Stimulated activated CD4-positive, alpha-beta T cell treated with anti-CD3 and anti-CD28 coated beads, Interleukin-1b, Interleukin-23, amount 100 ng/mL, for 48 hours (primary cell): ENCODE measurements at regions not wholly inside any gene's neighbourhood (a gene's known extent, or its start where the extent isn't known, plus 50 kb on each side); places are given as distances from the start of the nearest gene placed in this dataset.
"Not testable (repeated sequence)": the region's sequence is repeated elsewhere in the genome, so short reads cannot be mapped to it uniquely, and the experiment has no call there.

ENCODE experiments used
- DNase-seq: peaks from one replicate; pipeline ENCODE4 v3.0.0-alpha.2; 2020

DNA sequence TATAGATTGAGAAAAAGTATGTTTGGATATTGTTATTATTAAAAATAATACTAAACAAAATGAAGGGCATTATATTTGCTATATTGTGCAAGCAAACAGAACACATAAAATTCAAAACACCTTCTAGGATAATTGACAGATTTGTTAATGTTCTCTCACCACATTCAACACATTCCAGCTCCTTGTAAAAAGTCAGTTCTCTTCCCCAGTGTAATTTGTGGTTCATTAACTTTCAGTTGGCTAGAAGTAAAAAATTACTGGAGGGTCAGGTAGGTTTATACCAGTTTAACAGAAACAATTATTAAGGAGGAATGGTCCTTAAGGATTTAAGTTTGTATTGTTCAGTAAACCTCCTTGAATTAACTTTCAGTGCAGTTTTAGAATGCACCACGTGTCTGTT lies 1235.3 kb upstream of the ADGRL2 start:
- no peak for DNase-seq

DNA sequence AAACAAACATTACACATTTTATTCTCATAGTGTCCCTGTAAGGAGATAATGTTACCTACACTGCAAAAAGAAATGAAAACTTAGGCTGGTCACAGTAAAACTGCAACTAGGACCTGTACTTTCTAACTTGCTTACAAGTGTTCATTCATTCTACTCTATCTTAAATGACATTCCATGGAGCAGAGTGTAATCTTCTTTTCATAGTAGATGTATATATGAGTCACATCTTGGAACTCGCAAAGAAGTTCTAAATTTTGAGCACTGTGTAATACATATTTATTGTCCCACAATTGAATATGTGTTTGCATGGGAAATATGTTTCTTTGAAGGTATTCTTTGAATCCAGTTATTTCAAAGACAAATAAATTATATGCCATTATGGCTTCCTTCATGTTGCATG lies 1258.5 kb upstream of the ADGRL2 start:
- no peak for DNase-seq

DNA sequence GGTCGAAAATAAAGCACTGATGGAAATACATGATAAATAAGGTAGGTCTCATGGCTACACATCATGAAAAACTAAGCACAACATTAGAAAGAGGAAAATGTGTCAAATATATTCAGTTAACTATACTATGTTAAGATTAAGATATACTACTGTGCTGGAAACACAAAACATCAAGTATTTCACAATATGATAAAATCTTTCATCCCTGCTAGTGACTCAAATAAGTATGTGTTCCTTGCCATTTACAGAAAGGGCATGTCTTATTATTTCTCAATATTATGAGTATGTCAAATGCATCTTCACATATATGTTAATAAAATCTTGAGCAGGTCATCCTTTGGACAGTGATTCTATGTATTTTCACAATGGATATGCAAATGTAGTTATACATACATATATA lies 1260.1 kb upstream of the ADGRL2 start:
- DNase-seq, result no peak

DNA sequence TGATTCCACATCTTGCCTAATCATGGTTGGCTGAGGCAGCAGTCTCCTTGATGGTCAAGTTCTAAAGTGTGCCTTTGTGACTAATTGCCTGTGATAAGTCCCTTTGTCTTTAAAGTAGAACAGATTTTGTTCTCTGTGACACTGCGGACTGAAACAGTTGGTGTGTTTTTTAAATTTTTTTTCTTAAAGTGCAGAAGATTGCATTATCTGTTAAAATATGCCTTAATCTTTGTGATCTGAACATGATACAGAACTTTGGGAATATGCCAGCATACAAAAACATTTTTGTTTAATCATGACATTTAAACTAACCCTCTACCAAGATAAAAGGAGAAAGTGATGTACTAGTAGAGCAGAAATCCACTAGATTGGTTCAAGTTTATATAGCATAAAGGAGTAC lies 1260.6 kb upstream of the ADGRL2 start:
- DNase-seq, result no peak

DNA sequence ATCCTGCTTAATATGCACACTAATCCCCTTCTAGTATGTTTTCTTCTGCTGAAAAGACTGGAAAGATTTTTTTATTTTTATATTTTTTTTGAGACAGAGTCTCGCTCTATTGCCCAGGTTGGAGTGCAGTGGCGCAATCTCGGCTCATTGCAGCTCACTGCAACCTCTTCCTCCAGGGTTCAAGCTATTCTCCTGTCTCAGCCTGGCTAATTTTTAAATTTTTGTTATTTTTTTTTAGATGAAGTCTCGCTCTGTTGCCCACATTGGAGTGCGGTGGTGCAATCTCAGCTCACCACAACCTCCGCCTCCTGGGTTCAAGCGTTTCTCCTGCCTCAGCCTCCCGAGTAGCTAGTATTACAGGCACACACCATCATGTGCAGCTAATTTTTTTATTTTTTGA lies 1261.4 kb upstream of the ADGRL2 start:
- not testable (repeated sequence) for DNase-seq

DNA sequence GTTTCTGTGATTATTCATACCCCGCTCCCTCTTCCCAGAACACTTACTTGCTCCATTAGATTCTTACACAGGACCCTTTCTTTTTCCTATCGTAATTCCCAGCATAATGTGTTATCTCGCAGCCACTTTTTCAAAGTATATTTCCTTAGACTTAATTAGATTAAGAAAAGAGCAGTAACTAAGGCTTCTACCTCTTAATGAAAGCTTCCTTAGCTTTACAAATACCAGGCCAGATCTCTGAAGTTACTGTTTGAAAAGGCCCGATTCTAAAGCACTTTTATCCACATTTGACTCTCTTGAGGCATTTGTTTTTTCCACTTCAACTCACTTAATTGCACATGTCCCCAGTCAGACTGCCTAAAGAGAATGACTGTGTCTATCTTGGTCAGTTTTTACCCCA lies 1264.3 kb upstream of the ADGRL2 start:
- no peak for DNase-seq

DNA sequence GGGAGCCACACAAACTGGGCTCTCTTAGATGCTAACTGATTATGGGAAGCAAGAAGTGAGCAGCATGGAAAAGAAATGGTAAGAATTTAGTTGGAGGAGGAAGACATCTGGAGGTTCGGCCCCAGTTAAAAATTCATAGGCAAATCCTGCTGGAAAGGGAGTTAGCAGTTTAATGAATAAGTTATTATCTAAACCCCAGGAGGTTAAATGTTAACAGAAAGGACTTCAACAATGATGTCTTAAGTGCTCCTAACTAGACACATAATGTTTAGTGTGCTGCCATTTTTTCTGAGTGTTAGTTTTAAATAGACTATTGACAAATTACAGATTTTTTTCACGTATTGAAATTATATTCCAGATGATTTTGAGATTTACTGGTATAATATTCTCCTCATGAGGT lies 1265.3 kb upstream of the ADGRL2 start:
- no peak for DNase-seq

DNA sequence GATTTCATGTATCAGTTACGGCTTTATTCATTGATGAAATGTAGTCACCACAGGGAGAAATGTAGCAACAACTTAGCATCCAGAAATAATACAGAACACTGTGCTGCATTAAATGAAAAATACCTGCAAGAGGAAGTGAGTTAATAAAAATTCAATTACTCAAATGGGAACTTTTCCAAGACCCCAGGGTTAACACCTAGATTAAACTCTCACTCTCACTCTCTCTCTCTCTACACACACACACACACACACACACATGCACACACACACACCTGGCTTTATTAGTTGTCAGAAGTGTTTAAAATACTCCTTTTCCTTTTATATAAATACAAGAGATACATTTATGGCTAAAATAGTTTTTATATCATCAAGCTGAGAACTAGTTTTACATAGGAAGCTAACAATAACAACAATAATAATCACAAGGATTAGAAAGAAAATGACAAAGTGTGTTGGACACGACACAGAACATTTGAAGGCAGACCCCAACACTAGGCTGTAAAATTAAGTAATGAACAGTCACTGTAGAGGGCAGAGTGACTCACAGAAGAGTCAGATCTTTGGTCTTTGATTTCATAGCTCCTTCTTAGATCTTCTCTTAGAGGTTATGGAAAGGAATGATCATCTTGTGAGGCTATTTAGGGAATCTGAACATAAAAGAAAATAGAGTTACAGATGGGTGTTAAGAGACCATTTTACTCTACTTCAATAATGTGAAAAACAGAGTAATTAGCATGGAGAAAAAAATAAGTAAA lies 1266.0 kb upstream of the ADGRL2 start:
- no peak for DNase-seq

DNA sequence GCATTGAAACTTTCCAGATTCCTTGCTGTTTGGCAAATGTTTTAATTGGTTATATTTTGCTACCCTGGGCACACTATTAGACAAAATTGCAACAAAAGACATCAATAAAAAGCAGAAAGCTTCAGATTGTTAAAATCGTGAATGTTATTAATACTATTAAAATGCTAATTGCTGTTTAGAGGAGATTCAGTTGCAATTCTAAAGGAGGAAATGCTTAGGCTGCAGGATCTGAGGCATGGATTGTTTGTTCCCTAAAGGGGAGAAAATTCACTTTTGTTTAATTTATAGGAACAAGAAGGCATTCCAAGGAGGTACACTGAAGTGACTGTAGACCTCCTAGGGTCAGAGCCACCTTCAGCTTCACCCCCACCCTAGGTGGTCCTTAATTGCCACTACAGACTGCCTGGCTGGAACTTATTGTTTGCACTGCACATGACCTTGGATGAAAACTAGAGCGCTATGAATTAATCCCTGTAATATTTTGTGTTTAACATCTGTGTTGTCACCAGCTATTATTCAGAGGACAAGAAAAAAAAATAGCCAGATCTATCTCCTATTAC lies 1266.9 kb upstream of the ADGRL2 start:
- no peak for DNase-seq

DNA sequence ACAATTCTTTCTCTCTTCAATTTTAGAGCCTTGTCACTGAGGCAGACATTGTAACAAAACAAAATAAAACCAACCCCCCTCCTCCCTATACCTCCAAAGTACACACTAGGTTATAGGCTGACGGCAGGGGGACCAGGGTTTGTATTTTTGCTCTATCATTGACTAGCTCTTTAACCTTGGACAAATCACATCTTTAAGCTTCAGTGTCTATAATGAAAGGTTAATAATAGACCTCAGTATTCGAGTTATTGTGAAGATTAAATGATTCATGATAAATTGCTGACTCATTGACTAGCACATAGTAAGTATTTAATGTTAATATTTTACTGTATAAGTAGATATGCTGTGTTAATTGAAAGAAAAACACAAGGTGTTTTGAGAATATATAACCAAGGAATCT lies 1267.6 kb upstream of the ADGRL2 start:
- no peak for DNase-seq

DNA sequence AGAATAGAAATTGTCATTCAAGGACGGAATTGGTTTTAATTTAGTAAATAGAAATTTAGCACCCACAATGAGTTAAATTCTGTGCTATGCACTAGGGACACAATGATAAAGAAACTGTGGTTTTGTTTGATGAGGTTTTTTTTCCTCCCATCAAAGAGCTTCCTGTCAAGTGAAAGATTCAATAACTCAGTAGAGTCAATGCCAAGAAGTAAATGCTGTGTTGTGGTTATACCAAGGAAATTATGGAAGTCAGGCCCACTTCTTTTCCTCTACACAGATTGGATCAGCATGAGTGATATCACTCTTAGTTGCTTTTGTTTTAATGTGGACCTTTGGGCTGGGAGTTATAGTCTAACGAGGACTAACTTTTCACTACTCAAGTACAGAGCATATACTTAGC lies 1269.6 kb upstream of the ADGRL2 start:
- no peak for DNase-seq

DNA sequence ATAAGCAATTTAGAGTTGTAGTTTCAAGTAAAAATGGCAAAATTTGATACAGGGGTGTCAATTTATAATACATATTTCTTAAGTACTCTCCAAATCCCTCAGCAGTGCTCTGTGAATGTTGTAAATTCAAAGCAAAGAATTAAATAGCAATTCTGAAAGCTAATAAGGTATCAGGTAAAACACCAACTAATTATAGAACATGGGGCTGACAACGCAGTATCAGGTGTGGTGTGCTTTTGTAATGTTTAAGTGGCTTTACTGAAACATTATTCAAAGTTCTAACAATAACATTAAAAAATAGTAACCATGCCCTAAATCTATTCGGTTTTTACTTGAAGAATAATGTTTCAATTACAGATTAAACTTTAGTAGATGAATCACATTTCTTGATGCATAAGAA lies 1271.2 kb upstream of the ADGRL2 start:
- no peak for DNase-seq

DNA sequence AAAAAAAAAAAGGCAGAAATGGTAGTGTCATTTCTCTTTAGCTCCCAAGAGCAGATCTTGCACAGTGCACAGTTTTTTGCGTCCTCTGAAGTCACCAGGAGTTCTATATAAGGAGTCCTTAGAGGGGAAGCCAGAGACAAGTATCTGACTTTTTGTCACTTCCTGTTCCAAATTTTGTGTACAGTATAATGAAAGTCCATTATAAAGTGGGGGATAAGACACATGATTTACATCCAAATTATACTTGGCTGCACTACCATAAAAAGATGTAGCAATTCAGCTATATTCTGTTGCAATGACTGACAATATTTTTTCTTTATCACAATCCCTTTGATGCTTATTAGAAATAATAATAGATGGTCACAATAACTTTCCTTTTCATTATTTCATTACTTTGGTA lies 1276.9 kb upstream of the ADGRL2 start:
- no peak for DNase-seq

DNA sequence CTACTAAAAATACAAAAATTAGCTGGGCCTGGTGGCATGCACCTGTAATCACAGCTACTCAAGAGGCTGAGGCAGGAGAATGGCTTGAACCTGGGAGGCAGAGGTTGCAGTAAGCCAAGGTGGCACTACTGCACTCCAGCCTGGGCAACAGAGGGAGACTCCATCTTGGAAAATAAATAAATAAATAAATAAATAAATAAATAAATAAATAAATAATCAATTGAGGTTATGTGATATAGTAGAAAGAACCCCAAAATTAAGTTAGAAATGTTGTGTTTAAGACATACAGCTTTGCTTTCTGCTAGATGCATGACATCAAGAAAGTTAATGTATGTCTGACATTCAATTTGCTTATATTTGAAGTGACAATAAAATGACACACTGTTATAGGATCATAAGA lies 1277.7 kb upstream of the ADGRL2 start:
- not testable (repeated sequence) for DNase-seq

DNA sequence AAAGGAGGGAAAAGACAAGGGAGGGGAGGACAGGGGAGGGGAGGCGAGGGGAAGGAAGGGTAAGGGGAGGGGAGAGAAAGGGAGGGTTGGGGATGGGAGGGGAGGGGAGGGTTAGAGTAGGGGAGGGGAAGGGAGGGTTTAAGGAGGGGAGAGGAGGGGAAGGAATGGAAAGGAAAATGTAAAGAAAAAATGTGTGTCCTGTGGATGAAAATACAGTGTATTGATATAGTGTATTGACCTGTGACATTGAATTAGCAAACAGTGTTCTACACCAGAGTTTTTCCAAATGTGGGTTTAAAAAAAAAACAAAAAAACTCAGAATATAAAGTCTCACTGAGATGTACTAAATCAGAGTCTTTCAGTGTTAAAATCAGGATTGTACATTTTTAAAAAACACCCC lies 1279.8 kb upstream of the ADGRL2 start:
- no peak for DNase-seq

DNA sequence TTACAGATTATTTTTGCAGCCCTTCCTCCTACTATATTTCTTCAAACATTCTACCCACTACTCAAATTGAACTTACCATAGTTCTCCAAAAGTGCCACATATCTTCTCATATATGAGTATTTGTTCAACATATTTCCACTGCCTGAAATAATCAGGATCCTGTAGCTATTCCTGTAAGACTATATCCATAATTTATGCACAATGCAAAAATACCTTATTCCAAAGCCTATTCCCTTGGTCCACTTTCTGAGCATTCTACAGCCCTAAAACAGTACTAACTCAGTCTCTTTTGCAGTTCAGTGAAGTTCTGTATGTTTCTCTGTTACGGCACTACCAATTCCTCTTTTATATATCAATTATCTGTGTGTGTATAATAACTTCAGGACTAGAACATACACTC lies 1283.7 kb upstream of the ADGRL2 start:
- no peak for DNase-seq

DNA sequence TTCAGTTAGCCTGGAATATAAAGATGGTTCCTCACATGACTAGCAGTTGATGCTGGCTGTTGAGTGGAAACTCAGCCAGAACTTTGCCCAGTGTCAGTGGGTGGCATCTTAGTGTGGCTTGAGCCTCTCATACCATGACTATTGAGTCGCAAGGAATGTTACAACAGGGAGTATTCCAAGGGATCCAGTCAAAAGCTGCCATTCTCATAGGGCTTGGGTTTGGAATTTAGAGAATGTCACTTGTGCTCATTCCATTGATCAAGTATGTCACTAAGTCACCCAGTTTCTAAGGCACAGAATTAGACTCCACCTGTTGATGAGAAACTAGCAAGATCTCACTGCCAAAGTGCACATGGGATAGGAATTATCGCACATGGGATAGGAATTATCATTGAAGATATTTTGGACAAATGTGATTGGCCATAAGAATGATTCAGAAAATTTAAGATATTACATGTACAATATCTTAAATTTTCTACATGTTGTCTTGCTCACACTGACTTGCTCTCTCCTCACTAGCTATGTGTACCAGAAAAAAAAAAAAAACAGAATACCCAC lies 1290.7 kb upstream of the ADGRL2 start:
- DNase-seq, result no peak

DNA sequence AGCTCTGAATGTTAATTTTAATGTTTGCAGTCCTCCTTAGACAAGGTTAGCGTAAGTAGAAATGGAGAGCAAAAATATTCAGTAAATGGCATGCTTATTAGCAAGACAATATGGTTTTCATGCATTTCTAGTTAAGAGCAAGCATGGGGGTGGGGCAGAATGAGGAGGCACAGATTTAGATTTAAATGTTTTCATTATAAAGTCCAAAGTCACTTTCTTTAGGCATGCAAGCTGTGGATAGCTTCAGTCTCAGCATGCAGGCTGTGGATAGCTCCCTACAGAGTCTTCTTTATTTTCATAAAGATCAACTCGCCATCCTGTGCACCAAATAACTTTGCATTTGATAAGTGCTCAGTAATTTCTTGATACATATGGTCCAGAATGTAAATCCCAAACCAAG lies 1294.5 kb upstream of the ADGRL2 start:
- DNase-seq, result no peak

DNA sequence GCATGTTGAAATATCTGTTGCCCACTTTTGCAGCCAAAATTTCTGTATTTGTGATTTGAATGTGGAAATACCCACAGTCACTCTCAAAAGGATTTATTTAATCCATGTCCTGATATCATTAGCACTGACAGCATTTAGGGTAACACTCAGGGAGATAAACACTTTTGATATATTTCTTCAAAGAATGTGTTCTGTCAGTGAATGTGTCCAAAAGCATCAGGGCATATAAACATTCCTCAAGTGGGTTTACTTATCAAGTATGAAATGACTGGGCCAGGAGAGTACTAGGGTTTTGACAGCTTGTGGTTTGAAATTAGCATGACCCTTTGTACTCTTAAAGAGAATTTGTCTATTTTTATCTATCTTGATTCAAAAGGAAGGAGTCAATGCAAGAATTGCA lies 1302.1 kb upstream of the ADGRL2 start:
- DNase-seq, result no peak

DNA sequence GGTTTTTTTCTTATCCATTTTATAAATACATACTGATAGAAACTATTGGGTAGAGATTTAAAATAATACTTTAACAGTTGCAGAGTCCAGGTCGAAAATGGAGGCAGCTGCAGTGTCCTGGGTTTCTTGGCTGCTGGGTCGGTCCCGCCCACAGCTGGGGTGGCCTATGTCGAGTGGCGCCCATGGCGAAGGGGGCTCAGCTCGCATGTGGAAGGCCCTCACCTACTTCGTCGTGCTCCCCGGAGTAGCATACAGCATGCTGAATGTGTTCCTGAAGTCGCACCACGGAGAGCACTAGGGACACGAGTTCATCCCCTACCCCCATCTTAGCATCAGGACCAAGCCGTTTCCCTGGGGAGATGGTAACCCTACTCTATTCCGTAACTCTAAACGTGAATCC lies 1304.9 kb upstream of the ADGRL2 start:
- no peak for DNase-seq

DNA sequence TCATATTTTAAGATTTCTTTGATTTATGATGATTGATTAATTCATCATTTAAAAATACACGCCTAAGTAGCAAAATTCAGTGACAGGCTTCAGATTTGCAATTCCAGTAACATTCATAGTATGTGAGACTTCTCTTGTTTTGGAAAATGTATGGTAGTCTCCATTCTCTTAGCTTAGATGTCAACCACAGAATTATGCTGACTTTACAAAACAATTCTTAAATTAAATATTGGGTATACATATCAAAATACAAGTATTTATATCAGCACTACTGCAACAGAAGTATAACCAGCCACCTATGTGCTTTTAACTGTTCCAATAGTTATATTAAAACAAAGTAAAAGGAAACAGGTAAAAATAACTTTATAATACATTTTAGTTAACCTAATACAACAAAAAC lies 1328.6 kb upstream of the ADGRL2 start:
- no peak for DNase-seq

DNA sequence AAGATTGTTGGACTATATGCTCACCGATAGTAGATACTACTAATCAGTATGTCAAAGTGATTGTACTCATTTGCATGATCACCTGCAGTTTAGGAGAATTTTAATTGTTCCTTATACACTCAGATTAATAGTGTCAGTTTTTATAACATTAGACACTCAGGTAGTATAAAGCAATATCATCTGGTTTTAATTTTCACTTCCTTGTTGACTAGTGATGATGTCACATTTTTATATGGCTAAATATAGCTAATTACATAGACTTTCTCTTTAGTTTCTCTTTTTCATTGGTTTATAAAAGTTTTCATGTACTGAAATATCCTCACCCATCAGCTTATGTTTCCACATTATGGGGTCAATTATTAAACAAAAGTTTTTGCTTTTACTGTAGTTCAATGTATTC lies 1332.4 kb upstream of the ADGRL2 start:
- no peak for DNase-seq

DNA sequence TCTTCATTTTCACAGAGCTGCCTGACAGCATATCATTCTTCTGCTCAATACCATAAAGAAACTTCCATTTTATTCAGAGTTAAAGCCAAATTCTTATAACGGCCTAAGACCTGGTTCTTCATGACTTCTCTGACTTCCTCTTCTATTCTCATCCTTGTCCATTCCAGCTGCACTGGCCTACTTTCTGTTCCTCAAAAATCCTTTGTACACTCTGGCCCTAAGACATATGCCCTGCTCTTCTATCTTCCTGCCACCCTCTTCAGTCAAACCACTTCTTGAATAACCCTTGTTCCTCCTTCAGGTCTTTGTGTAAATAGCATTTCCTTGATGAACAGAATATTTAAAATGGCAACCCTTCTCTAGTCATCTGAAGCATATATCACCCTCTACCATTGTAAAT lies 1338.7 kb upstream of the ADGRL2 start:
- no peak for DNase-seq

DNA sequence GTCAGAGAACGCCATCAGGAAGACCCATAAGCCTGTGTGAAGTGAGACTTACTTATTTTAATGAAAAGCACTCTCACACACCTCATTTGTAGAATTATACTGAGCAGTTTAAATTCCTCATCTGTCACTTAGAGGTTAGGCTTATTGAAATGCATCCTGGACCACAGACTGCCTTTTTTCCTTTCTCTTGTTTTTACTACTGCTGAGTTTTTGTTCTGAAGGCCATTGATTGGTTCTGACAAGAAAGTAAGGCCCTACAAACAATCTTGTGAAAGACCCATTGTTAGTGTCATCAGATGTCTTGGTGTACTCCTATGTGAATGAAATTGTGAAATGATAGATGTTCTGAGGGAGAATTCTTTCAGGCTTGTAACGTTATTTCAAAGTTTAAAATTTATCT lies 1343.3 kb upstream of the ADGRL2 start:
- no peak for DNase-seq

DNA sequence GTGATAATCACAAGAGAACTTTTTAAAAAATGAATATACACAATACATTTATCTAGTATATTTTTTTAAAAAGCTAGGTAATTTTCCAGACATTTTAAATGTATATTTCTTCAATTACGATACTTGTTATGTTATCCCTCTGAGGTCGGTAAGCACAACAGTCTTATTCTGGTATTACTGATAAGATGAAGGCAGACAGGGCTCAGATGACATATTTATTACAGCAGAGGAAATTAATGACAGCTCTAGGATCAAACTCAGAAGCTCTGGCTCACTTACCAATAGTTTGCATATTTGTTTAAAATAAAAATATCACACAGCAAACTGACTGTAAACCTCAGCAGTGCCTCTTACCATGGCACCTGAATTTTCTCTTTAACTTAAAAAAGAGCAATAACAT lies 1347.0 kb upstream of the ADGRL2 start:
- no peak for DNase-seq
